Breast epithelium (tissue), 3 donors: ENCODE measurements at regions not wholly inside any gene's neighbourhood (a gene's known extent, or its start where the extent isn't known, plus 50 kb on each side); places are given as distances from the start of the nearest gene placed in this dataset.

Experiments used
- CTCF ChIP-seq, 3 donors: fragments of 450-650 bp; IDR thresholded peaks; one replicate each; pipeline ENCODE4 v1.5.1; 2016 to 2017; ENCODE audit warnings: antibody characterized with exemption in 3 of 3, mild to moderate bottlenecking in 3 of 3, moderate library complexity in 3 of 3
- POLR2A ChIP-seq: fragments of 450-650 bp; IDR thresholded peaks from one replicate; pipeline ENCODE4 v1.6.1; 2016; ENCODE audit warnings: antibody characterized with exemption, mild to moderate bottlenecking, moderate library complexity

GRCh38 chr13:50677687-50678463 lies 165.6 kb downstream of the DLEU7 start:
- TF ChIP-seq CTCF (IDR thresholded peaks at IDR 0.05) = no peak
- no peak for TF ChIP-seq POLR2A
